Breast epithelium (tissue), 3 donors: ENCODE measurements at regions not wholly inside any gene's neighbourhood (a gene's known extent, or its start where the extent isn't known, plus 50 kb on each side); places are given as distances from the start of the nearest gene placed in this dataset.

Experiments used
- POLR2A ChIP-seq: fragments of 450-650 bp; IDR thresholded peaks from one replicate; pipeline ENCODE4 v1.6.1; 2016; ENCODE audit warnings: antibody characterized with exemption, mild to moderate bottlenecking, moderate library complexity
- POLR2AphosphoS5 ChIP-seq, 3 donors: sonication (generic); formaldehyde crosslinking; IDR thresholded peaks; one replicate each; pipeline ENCODE4 v1.6.1; 2017; ENCODE audit warnings: antibody characterized with exemption in 3 of 3

- TF ChIP-seq POLR2AphosphoS5 (IDR thresholded peaks at IDR 0.05) (no peak), POLR2A (no peak)
Measured at GRCh38 chr4:114332119-114332518, 266.5 kb upstream of the UGT8 start.
